A673 (cell line): ENCODE measurements at regions not wholly inside any gene's neighbourhood (a gene's known extent, or its start where the extent isn't known, plus 50 kb on each side); places are given as distances from the start of the nearest gene placed in this dataset.

ENCODE experiments used
- CTCF ChIP-seq: fragments of 300-800, 200-600 bp; sonication (generic); conservative IDR thresholded peaks from 2 replicates; pipeline ENCODE4 v1.5.1; 2017; ENCODE audit warnings: low read depth, mild to moderate bottlenecking, antibody characterized with exemption, low read length, moderate library complexity, mixed read lengths
- EZH2 ChIP-seq: fragments of 200-600 bp; sonication (generic); IDR thresholded peaks from 2 replicates; pipeline ENCODE4 v1.6.1; 2017; ENCODE audit warnings: borderline replicate concordance, low read depth, mild to moderate bottlenecking, mixed read lengths, antibody characterized with exemption, low read length; ENCODE audit not compliant: poor library complexity, severe bottlenecking

- TF ChIP-seq CTCF, result no peak
- TF ChIP-seq EZH2, result no peak
Observed at GRCh38 chr22:25407859-25408229, 156.6 kb upstream of the GRK3 start.
